Prostate gland (tissue), 2 donors: ENCODE measurements at regions not wholly inside any gene's neighbourhood (a gene's known extent, or its start where the extent isn't known, plus 50 kb on each side); places are given as distances from the start of the nearest gene placed in this dataset.

ENCODE experiments used
- CTCF ChIP-seq, 4 experiments: fragments of 200-600 bp in 2 of 4; fragments of 450-650 bp in 2 of 4; sonication (generic) in 2 of 4; IDR thresholded peaks; 1 replicate in 3 of 4; 2 replicates in 1 of 4; pipeline ENCODE4 v1.5.1; 2016 to 2019; ENCODE audit warnings: antibody characterized with exemption in 4 of 4, mild to moderate bottlenecking in 2 of 4, moderate library complexity in 2 of 4
- POLR2A ChIP-seq: fragments of 450-650 bp; IDR thresholded peaks from one replicate; pipeline ENCODE4 v1.6.1; 2016; ENCODE audit warnings: antibody characterized with exemption, mild to moderate bottlenecking
- POLR2AphosphoS5 ChIP-seq: sonication (generic); formaldehyde crosslinking; IDR thresholded peaks from one replicate; pipeline ENCODE4 v1.6.1; 2017; ENCODE audit warnings: antibody characterized with exemption

DNA sequence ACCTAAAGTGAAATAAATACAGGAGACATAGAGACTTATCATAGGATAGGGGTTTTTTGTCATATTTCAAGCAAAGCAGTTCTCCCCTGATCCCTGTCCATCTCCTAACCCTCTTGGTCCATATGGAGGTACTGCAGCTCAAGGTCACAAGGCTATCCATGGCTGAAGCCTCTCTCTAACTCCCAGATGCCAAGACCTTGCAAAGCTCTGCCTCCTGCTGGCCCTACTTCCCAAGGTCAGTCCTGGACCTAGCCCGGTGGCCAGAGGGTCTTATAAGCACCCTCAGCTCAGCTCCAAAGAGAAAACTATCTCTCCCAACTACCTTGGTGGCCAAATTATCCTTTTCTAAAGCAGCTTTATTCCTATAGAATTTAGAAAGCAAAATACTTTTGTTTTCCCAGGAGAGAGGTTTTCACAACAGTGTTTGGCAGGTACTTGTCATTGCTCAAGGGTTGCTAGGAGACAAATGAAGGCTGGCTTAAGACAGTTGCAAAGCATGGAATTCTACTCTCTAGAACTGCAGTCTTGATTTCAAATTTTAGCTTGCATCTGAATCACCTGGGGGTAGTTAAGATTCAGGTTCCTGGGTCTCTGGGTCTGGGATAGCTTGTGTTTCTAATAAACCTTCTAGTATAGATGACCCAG is 121.5 kb downstream of the XCL2 start:
- TF ChIP-seq POLR2A (no peak), CTCF (IDR thresholded peaks at IDR 0.05) (no peak), POLR2AphosphoS5 (no peak)
